GM12878 (cell line): ENCODE measurements at regions not wholly inside any gene's neighbourhood (a gene's known extent, or its start where the extent isn't known, plus 50 kb on each side); places are given as distances from the start of the nearest gene placed in this dataset.

ENCODE experiments used
- CTCF ChIP-seq, 3 experiments: IDR thresholded peaks in 2 of 3; conservative IDR thresholded peaks in 1 of 3; 2 replicates each; pipeline ENCODE4 v1.5.1; 2011; ENCODE audit warnings: low read depth in 3 of 3, low read length in 3 of 3, mild to moderate bottlenecking in 3 of 3, control low read depth in 2 of 3, moderate library complexity in 2 of 3, inconsistent platforms in 1 of 3, mixed read lengths in 1 of 3; ENCODE audit not compliant: control insufficient read depth in 2 of 3, insufficient read depth in 1 of 3; ENCODE audit errors: extremely low read depth in 1 of 3
- HDAC2 ChIP-seq: fragments of 200-600 bp; sonication (generic); IDR thresholded peaks from 2 replicates; pipeline ENCODE4 v1.6.1; 2017
- HDAC6 ChIP-seq: fragments of 200-600 bp; sonication (generic); IDR thresholded peaks from one replicate; pipeline ENCODE4 v1.8.0; 2017; ENCODE audit warnings: antibody characterized with exemption; ENCODE audit not compliant: unreplicated experiment
- MYC ChIP-seq: IDR thresholded peaks from 2 replicates; pipeline ENCODE4 v1.6.1; 2011; ENCODE audit warnings: mild to moderate bottlenecking, low read length, moderate library complexity, inconsistent platforms; ENCODE audit not compliant: insufficient read depth, insufficient replicate concordance, insufficient read length, severe bottlenecking
- POLR2A ChIP-seq: IDR thresholded peaks from 2 replicates; pipeline ENCODE4 v1.6.1; 2011; ENCODE audit warnings: low read depth, mild to moderate bottlenecking, low read length
- SIX5 ChIP-seq: IDR thresholded peaks from 2 replicates; pipeline ENCODE4 v1.6.1; 2011; ENCODE audit warnings: mild to moderate bottlenecking, low read depth, low read length, moderate library complexity; ENCODE audit not compliant: severe bottlenecking
- SP1 ChIP-seq: IDR thresholded peaks from one replicate; pipeline ENCODE4 v1.6.1; 2011; ENCODE audit warnings: low read depth, low read length
- STAT1 ChIP-seq: fragments of 450-650 bp; conservative IDR thresholded peaks from 2 replicates; pipeline ENCODE4 v1.6.1; 2014; ENCODE audit warnings: antibody characterized with exemption, mild to moderate bottlenecking
- TCF12 ChIP-seq: IDR thresholded peaks from 2 replicates; pipeline ENCODE4 v1.6.1; 2011; ENCODE audit warnings: low read depth, mild to moderate bottlenecking, low read length
- YBX1 ChIP-seq: fragments of 450-650 bp; IDR thresholded peaks from 2 replicates; pipeline ENCODE4 v1.6.1; 2016; ENCODE audit warnings: antibody characterized with exemption
- TF ChIP-seq, protein P1 (sequence below): fragments of 150-350 bp; IDR thresholded peaks from 2 replicates; pipeline ENCODE4 v1.6.1; 2016; ENCODE audit warnings: low read depth, low read length
- TF ChIP-seq, protein P2 (sequence below): IDR thresholded peaks from 2 replicates; pipeline ENCODE4 v1.6.1; 2012; ENCODE audit warnings: low read depth, low read length, improper control_type of control experiment

- TF ChIP-seq CTCF (IDR thresholded peaks at IDR 0.05 in 2 of 3, conservative IDR thresholded peaks at IDR 0.05 in 1 of 3; ENCODE audit: control insufficient read depth in 2 of 3, extremely low read depth in 1 of 3, insufficient read depth in 1 of 3, low read depth in 3 of 3, low read length in 3 of 3): no peak
- TF ChIP-seq, protein P1, sequence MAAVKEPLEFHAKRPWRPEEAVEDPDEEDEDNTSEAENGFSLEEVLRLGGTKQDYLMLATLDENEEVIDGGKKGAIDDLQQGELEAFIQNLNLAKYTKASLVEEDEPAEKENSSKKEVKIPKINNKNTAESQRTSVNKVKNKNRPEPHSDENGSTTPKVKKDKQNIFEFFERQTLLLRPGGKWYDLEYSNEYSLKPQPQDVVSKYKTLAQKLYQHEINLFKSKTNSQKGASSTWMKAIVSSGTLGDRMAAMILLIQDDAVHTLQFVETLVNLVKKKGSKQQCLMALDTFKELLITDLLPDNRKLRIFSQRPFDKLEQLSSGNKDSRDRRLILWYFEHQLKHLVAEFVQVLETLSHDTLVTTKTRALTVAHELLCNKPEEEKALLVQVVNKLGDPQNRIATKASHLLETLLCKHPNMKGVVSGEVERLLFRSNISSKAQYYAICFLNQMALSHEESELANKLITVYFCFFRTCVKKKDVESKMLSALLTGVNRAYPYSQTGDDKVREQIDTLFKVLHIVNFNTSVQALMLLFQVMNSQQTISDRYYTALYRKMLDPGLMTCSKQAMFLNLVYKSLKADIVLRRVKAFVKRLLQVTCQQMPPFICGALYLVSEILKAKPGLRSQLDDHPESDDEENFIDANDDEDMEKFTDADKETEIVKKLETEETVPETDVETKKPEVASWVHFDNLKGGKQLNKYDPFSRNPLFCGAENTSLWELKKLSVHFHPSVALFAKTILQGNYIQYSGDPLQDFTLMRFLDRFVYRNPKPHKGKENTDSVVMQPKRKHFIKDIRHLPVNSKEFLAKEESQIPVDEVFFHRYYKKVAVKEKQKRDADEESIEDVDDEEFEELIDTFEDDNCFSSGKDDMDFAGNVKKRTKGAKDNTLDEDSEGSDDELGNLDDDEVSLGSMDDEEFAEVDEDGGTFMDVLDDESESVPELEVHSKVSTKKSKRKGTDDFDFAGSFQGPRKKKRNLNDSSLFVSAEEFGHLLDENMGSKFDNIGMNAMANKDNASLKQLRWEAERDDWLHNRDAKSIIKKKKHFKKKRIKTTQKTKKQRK: no peak
- no peak for TF ChIP-seq HDAC6
- no peak for TF ChIP-seq SP1
- no peak for TF ChIP-seq MYC
- no peak for TF ChIP-seq YBX1
- no peak for TF ChIP-seq TCF12
- no peak for TF ChIP-seq STAT1
- no peak for TF ChIP-seq POLR2A
- TF ChIP-seq, protein P2, sequence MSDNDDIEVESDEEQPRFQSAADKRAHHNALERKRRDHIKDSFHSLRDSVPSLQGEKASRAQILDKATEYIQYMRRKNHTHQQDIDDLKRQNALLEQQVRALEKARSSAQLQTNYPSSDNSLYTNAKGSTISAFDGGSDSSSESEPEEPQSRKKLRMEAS: no peak
- no peak for TF ChIP-seq HDAC2
- no peak for TF ChIP-seq SIX5
Measured at GRCh38 chr15:38618242-38618955, 53.8 kb upstream of the RASGRP1 start.
